ENCODE measurements at regions not wholly inside any gene's neighbourhood (a gene's known extent, or its start where the extent isn't known, plus 50 kb on each side); places are given as distances from the start of the nearest gene placed in this dataset.

DNA sequence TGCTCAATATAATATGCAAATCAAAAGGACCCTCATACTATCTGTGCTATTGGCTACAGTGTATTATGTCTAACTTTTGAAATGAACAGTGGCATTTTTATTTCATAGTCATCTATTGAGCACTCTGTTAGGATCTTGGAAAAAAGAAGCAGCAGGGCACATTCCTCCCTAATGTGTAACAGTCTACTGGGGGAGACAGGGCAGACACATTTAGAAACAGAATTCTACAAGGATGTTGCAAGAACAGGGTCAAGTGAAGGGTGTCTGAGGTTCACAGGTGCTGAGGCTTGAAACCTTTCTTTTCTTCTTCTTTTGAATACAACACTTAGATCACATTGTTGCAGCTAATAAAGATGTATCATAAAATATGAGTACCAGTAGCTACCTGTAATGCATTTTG is 129.7 kb upstream of the SLC4A4 start:
- no peaks in the 10 kb centered on the region for H3K9me3 ChIP-seq (ENCODE audit: control insufficient read depth, insufficient read depth, low read depth, low read length)
- peak overlapping the region; percentile 15 for H3K4me2 ChIP-seq (ENCODE audit: extremely low read depth, insufficient read depth, low read length)
- no peak overlapping the region for H3K27ac ChIP-seq (ENCODE audit: insufficient read depth, low read length)

DNA sequence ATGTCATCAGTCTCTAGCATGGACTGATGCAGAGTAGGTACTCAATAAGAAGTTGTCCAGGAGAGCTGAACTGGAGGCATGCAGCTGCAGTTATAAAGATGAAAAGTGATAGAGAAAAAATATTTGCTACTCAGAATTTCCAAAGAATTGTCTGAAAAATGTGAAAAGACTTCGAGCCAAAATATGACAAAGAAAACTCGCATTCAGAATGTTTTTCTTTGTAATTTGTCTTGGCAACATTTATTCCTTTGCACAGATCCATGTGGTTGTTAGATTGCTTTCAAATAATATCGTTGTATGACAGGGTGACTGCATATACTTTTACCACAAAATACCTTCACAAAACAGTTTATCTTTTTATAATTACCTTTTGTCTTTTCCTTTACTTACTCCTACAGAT is 128.0 kb upstream of the SLC4A4 start:
- Histone ChIP-seq H3K27ac (ENCODE audit: insufficient read depth, low read length) (no peak overlapping the region), H3K4me2 (ENCODE audit: extremely low read depth, insufficient read depth, low read length) (no peak overlapping the region), H3K9me3 (ENCODE audit: control insufficient read depth, insufficient read depth, low read depth, low read length) (no peaks in the 10 kb centered on the region), H3K27me3 (ENCODE audit: control insufficient read depth, insufficient read depth, low read length) (no peaks in the 10 kb centered on the region), H3K36me3 (ENCODE audit: control insufficient read depth, insufficient read depth, low read length) (no peaks in the 10 kb centered on the region), H3K4me1 (ENCODE audit: control insufficient read depth, extremely low read depth, insufficient read depth, low read length) (peaks cover 13% of the 10 kb centered on the region), H3K79me2 (ENCODE audit: control insufficient read depth, insufficient read depth, low read length) (peaks cover 35% of the 10 kb centered on the region), H3K9ac (ENCODE audit: insufficient read depth, low read length) (no peak overlapping the region), H3K4me3 (replicated peaks in 1 of 4; ENCODE audit: control extremely low read depth in 1 of 4, insufficient read depth in 1 of 4, low read depth in 3 of 4, low read length in 4 of 4) (no peak overlapping the region), H2AFZ (ENCODE audit: low read length) (no peak overlapping the region), H4K20me1 (ENCODE audit: control insufficient read depth, extremely low read depth, insufficient read depth, low read length) (no peaks in the 10 kb centered on the region)
- no peak for TF ChIP-seq CTCF (conservative IDR thresholded peaks at IDR 0.05 in 1 of 2, IDR thresholded peaks at IDR 0.05 in 1 of 2; ENCODE audit: low read depth in 1 of 2, low read length in 2 of 2)
- TF ChIP-seq EZH2 (IDR thresholded peaks at IDR 0.05; ENCODE audit: low read length, missing control alignments), result no peak
- DNase-seq (ENCODE audit: low read depth in 2 of 2), result peak in 1 of 2 donors; percentile 76

More for the DNA sequence above, 129.7 kb upstream of the SLC4A4 start:
- Histone ChIP-seq H3K9ac (ENCODE audit: insufficient read depth, low read length) (no peak overlapping the region), H3K27me3 (ENCODE audit: control insufficient read depth, insufficient read depth, low read length) (no peaks in the 10 kb centered on the region), H3K36me3 (ENCODE audit: control insufficient read depth, insufficient read depth, low read length) (no peaks in the 10 kb centered on the region), H4K20me1 (ENCODE audit: control insufficient read depth, extremely low read depth, insufficient read depth, low read length) (no peaks in the 10 kb centered on the region), H3K4me3 (replicated peaks in 1 of 4; ENCODE audit: control extremely low read depth in 1 of 4, insufficient read depth in 1 of 4, low read depth in 3 of 4, low read length in 4 of 4) (no peak overlapping the region), H3K4me1 (ENCODE audit: control insufficient read depth, extremely low read depth, insufficient read depth, low read length) (peaks cover 13% of the 10 kb centered on the region), H2AFZ (ENCODE audit: low read length) (no peak overlapping the region), H3K79me2 (ENCODE audit: control insufficient read depth, insufficient read depth, low read length) (peaks cover 35% of the 10 kb centered on the region)
- DNase-seq (ENCODE audit: low read depth in 2 of 2), result peak; percentile 52 to 91
- no peak for TF ChIP-seq CTCF (conservative IDR thresholded peaks at IDR 0.05 in 1 of 2, IDR thresholded peaks at IDR 0.05 in 1 of 2; ENCODE audit: low read depth in 1 of 2, low read length in 2 of 2)
- no peak for TF ChIP-seq EZH2 (IDR thresholded peaks at IDR 0.05; ENCODE audit: low read length, missing control alignments)

- TF ChIP-seq EZH2 (IDR thresholded peaks at IDR 0.05; ENCODE audit: low read length, missing control alignments) (no peak), CTCF (conservative IDR thresholded peaks at IDR 0.05 in 1 of 2, IDR thresholded peaks at IDR 0.05 in 1 of 2; ENCODE audit: low read depth in 1 of 2, low read length in 2 of 2) (no peak)
- Histone ChIP-seq H4K20me1 (ENCODE audit: control insufficient read depth, extremely low read depth, insufficient read depth, low read length) (no peaks in the 10 kb centered on the region), H3K36me3 (ENCODE audit: control insufficient read depth, insufficient read depth, low read length) (no peaks in the 10 kb centered on the region), H3K4me1 (ENCODE audit: control insufficient read depth, extremely low read depth, insufficient read depth, low read length) (peaks cover 13% of the 10 kb centered on the region), H3K4me3 (replicated peaks in 1 of 4; ENCODE audit: control extremely low read depth in 1 of 4, insufficient read depth in 1 of 4, low read depth in 3 of 4, low read length in 4 of 4) (no peak overlapping the region), H3K4me2 (ENCODE audit: extremely low read depth, insufficient read depth, low read length) (no peak overlapping the region), H2AFZ (ENCODE audit: low read length) (no peak overlapping the region), H3K27me3 (ENCODE audit: control insufficient read depth, insufficient read depth, low read length) (no peaks in the 10 kb centered on the region), H3K79me2 (ENCODE audit: control insufficient read depth, insufficient read depth, low read length) (peaks cover 36% of the 10 kb centered on the region), H3K9me3 (ENCODE audit: control insufficient read depth, insufficient read depth, low read depth, low read length) (no peaks in the 10 kb centered on the region), H3K27ac (ENCODE audit: insufficient read depth, low read length) (no peak overlapping the region), H3K9ac (ENCODE audit: insufficient read depth, low read length) (no peak overlapping the region)
- DNase-seq (ENCODE audit: low read depth in 2 of 2), result peak; percentile 20 to 58
Measured at GRCh38 chr4:71211748-71212147, 127.1 kb upstream of the SLC4A4 start.
